Right kidney (tissue), 1 donor: ENCODE measurements at regions not wholly inside any gene's neighbourhood (a gene's known extent, or its start where the extent isn't known, plus 50 kb on each side); places are given as distances from the start of the nearest gene placed in this dataset.

ENCODE experiments used
- DNase-seq: peaks from one replicate; pipeline ENCODE4 v3.0.0-alpha.2; 2016

DNA sequence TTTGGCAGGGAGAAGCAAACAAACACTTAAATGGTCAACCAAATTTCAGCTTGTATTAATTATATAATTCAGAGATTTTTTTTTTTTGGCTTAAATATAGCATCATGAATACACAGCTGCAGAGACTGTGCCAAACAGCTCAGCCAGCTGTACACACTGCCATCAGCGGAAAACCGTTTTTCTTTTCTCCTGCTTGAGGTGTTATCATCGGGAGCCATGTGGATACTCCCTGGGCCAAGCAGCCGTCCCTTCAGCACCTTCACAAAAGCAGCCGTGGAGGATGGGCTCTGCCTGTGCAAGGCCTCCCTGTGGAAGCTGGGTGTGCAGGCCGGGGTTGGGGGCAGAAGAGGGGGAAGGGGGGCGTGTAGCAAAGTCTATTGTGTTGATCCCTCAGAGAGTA is 85.0 kb downstream of the NUF2 start:
- DNase-seq = no peak

DNA sequence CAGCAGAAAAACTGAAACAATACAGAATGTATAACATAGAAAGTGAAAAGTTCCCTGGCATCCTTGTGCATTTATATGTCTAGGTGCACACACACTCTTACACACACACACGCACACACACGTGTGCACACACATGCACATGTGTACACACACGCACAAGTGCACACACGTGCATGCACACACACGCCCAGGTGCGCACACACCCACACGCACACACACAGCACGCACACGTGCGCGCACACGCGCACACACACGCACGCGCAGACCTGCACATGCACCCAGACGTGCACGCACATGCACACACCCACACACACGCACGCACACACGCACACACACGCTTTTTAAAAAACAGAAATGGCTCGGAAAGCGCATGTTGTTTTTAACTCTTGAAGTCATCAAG is 86.5 kb downstream of the NUF2 start:
- no peak for DNase-seq

DNA sequence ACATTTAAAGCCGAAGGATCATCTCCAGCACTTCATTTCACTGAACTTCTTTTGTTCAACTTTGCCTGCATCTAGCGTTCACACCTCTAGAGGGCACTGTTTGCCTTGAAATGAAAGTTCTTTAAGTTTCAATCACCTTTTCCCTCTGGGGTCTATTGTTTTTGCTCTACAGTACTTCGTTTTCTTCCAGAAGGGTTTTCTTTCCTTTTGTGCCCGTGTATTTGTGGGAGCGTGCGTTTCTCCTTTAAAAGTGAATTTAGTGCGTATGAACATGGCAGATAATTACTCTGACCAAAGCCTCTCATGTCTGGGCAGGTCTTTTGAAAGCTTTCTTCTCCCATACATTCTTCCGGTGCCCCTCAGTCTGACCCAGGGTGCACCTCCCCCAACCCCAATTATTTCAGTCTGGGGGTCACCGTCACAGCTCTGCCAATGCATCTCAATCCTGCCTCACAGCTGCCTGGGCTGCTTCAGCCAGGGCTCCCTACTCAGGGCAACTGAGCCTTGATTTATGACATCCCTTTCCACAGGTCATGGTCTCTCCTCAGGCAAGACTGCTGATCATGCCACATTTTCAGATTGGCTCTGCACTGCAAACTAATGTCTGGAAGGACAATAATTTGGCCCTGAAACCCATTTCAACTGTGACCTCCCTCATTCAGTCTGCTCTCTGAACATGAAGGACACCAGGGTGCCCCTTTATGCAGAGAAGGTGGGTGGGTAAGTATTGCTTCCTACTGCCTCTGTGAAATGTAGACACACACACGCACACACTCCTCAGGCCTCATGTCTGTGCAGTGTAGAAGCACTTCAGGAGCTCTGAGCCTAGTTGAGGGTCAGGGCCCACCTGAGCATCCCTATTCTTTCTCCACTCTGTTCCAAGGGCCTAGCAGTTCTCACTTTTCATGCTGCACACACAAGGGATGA is 88.6 kb downstream of the NUF2 start:
- peak; percentile 61 for DNase-seq

DNA sequence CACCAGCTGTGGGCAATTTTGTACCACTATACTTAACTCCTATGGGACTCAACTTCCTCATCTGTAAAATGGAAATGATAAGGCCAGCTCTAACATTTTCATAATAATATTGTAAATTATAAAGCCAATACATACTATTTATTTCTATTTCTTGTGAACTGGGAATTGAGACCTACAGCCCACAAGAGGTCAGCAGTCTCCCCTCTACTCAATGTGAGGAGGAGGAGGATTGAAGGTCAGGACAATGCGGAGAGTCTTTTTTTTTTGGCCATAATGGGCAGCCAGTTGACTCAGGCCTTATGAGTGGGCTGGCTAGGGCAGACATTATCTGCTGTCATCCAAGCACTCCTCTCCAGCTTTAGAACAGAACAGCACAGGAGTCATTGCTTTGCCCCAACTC is 90.5 kb downstream of the NUF2 start:
- DNase-seq = no peak

DNA sequence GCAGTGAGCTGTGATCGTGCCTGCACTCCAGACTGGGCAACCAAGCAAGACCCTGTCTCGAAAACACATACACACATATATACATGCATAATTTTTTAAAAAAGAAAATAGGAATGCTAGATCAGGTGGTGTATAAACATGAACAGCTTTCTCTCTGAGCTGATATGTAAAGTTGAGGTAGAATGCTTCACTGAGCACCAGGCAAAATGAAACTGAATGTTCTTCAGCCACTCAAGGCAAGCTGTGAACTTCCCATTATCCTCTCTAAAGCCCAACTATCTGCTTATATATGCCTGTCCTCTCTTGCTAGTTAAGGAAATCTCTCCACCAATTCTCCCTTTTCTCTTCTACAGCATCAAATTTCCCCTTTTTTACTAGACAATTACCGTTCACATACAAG is 93.0 kb downstream of the NUF2 start:
- DNase-seq = no peak

DNA sequence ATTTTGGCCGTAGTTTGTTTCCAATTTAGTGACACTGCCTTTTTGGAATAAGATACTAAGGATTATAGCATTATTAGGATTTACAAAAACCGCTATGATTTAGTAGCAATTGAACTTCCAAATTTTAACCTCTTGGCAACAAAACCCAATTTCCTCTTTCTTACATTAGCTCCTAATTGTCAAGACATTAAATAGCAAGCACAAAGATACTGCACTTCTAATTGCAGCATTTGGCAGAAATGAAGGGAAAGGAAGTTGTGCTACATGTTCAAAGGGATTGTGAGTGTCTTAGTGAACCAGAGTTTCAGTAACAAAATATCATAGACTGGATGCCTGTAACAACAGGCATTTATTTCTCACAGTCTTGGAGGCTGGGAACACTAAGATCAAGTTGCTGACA is 99.9 kb downstream of the NUF2 start:
- DNase-seq = no peak

DNA sequence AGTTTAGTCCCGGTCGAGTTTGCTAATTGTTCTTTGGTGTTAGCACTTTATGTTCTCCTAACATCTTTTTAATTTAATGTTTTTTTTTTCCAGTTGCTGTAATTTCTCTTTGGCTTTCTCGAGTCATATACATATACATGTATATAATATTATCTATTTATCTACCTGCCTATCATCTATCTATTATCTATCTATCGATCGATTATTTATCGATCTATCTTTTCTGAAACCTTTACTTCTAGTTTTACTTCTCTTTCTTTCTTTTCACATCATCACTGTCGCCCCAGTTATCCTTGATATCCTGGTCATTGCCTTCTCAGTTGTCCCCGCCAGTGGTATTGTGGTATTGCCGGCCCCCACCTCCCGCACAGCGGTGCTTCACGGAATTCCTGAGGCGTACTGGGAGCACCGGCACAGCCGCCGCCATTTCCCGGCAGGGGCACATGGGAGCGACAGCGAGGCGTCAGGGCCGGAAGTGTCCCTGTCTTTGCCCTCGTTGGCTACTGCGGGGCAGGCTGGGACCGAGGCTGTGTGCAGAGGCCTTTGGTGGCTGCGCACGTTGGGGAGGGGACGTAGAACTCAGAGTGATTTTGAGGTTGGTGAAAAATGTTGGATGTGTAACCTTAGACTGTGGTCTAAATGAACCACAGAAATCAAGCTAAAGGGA is 101.1 kb downstream of the NUF2 start:
- no peak for DNase-seq

DNA sequence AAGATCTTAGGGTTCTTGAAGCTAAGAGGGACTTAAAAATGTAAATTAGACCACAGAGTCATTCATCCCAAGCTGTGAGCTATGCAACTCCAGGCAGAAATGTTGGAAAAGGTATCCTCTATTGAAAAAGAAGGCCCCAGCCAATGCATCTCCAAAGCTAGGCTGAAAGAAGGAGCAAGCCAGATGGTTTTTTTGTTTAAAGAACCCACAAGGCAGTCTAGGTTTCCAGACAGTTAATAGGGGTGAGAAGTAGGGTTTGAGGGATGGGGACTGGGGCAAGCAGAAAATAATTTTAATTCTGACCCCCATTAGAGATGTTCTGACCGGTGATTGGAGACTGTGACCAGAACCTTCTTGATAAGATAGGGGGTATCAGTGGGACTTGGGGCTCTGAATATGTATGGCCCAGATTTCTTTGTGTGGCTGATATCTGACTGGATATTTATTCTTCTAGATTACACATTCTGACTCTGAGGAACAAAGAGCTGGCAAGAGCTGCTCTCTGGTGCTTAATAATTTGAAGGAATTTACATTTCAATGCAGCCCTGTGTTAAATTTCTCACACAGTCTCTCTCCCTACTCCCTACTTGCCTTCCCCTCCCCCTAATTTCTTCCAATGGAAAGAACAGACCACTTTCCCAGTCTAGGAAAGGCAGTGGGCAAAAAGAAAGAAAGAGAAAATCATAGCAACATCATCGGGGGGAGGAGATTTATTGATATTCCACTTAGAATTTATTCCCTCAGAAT is 104.9 kb downstream of the NUF2 start:
- DNase-seq = no peak

DNA sequence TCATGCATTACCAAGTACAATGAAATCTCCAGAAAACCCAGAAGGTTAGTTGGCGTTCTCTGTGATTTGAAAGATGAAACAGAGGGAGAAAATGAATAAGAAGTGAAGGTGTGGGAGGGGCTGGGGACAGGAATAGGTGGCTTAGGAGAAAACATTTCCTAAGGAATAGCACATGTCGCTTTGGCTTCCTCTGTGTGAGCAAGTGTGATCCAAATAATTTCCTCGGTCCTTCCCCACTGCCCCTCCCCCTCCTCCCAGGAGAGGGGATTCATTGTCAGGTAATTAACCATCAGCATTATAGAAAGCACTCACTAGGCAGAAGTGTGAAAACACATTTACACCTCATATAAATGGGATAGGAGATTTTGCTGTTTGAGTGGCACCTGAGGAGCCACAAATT is 105.5 kb downstream of the NUF2 start:
- DNase-seq = no peak

DNA sequence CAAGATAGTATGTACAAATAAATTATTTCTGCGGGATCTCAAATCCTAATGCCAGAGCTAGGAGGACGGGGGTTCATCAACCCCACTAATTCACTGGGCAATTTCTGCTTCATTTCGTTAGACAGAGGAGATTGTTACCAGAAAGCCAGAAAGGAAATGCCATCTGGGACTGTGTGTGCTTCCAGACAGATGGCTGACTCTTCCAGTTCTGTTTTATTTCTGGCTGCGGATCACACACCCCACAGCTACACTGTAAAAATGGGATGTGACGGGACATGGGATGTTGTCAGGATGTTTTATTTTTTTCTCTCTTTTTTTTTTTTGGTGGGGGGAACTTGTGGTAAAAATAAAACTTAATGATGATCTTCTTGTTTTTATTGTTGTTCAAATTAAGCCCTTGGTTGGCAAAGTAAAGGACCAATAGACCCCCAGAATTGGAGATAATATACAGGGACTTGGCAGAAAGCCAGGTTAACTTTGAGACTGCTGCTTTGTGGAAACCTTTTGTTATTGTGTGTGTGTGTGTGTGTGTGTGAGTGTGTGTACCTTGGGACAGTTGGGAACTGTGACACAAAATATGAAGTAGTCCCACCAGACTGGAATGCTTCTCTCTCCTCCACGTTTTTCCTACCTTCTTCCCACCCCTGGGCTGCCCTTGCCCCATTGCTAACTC is 114.5 kb downstream of the NUF2 start:
- DNase-seq = no peak

DNA sequence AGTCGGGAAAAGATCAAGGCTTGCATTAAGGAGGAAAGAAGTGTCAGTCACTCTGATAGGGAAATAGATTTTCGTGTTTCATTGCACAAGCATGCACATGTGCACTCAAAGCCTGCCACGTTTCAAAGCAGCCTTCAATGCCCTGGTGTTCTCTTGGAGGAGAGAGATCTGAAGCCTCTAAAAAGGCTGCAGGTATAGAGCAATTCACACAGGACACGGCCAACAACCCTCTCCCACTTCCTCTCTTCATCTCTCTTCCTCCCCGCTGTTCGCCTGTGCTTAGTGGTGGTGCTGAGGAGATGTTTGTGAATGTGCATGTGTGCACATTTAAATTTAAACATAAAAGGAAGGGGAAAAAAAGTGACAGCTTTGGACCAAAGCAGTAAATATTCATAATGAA is 117.7 kb downstream of the NUF2 start:
- DNase-seq = no peak

DNA sequence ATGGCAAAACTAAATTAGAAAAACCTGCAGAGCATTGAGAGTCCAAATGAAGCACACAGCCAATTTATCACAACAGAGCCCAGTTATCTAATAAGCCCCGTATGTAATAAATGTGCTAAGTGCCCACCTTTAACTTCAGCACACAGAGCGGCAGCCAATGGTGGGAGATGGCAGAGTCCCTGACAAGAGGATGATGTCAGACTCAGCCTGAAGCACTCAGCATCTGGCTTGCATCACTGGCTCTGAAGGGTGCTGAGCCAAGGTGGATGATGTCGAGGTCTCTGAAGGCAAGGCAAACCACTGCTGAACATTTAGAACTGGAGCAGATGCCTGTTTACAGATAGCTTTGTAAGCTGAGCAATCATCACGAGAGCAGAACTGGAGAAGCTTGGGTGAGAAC is 118.3 kb downstream of the NUF2 start:
- no peak for DNase-seq

DNA sequence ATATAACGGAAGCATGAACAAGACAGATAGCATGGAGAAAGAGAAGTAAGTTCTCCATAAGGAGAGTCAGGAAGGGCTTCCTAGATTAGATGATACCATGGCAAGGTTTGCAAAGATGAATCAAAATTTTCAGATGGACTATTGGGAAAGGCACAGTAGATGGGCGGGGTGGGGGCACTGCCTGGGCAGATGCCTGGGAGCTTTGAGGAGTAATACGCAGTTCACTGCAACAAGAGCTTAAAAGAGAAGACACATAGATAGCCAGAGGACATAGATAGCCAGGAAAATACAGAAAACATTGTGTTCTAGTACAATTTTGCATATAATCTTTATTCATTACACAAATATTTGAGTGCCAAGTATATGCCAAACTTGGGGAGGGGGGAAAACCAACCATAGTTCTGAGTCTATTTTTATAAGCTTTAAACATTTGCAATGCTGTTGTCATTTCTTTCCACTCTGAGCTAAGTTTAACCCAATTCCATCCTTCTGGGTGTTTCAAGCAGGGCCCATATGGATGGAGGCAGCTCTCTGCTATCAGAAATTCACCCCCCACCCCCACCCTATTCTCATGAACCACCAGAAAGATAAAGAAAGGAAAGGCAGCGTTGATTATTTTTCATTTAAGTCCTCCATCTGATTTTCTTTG is 120.6 kb downstream of the NUF2 start:
- no peak for DNase-seq

DNA sequence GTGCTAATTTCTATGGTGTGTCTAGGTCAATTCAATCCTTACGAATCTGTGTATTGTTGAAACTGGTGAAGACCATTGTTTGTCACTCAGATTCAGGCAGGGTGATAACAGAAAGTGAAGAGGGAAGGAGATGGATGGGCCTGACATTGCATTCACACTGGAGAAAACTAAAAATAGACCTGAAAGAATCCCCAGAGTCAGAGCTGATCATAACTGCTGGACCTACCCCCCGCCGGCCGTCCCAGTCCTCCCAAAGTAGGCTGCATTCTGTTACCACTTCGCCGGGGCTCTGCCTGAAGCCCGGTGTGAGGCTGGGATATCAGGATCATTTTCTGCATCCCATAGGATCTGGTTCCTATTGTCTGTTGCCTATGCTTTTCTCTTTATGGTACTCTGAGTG is 121.1 kb downstream of the NUF2 start:
- no peak for DNase-seq

DNA sequence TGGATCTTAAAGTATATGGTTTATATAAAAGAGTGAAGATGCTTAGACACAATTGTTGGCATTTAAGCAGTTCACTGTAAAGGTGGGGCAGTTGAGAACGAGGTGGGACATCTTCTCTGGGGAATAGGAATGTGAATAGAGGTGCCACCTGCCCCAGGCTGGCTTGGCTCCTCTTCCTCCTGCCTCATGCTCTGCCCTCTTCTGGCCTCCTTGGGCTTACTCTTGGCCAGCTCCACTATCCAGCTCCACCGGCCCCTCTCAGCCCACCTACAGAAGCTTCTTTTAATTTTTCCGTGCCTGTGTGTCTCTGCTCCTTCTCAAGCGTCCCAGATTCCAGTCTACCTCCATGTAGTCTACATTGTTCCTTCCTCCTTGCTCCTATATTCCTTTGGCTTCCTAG is 122.1 kb downstream of the NUF2 start:
- no peak for DNase-seq

DNA sequence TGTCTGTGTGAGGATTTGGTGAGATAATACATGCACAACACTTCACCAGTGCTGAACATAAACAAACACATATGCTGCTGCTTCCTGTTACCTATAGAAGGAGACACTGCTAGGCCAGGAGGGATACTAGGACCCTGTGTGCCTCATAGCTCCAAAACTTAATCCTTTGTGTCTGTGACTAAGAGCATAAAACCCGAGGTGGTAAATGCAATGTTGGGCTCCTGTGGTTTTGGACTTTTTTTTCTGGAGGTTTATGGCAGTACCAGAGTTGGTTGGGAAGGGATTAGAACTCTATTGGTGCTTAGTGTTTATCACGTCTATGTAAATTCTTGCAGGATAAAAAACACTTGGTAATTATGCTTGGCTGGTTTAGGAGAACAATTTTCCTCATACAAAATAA is 122.9 kb downstream of the NUF2 start:
- no peak for DNase-seq

DNA sequence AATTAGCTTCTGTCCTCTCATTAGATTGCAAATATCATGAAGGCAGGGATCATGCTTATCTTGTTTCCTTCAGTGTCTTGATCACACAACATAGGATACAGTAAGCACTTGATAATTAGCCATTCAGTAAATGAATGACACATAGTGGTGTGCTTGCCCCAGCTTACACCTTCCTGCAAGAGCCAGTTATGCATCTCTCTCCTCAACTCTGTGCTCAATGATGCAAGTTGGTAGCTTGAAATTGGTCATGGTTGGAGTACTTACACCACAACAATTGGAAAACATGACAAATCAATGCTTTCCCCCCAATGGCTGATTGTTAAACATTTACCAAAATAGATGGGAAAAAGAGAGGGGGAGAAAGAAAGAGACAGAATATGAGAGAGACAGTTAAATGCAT is 129.2 kb downstream of the NUF2 start:
- no peak for DNase-seq

DNA sequence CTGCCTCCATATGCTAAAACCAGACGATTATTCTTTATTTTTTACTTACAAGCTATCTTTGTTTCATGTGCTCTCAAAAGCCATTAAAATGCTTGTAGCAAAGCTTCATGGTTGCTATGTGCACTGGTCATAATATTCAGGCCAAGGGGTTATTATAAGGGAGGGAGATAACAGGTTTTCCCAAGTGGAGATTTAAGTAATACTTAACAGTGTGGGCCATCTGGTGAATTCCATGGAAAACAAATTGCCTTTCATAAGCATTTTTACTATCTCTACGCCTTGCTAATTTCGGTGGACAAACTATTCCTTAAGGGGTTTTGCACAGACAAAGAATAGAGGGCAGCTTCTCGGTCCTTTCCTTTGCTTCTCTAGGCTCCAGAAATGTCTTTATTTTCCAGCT is 137.8 kb downstream of the NUF2 start:
- DNase-seq = no peak

DNA sequence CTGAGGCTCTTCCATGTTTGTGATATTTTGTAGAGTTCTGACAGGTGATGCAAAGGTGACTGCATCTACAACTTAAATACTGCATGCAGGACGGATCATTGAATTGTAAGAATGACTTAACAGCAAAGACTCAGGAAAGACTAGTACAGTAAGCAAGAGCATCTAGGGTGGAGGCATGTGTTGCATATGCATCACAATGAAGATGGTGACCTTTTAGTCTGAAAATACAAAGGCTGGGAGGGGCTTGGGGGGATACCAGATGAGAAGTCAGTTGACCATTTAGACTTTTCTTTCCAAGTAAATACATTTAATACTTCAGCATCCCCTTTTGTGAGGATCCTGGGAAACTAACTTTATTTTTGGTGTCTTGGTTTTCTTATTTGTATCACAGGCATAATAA is 145.5 kb downstream of the NUF2 start:
- no peak for DNase-seq

DNA sequence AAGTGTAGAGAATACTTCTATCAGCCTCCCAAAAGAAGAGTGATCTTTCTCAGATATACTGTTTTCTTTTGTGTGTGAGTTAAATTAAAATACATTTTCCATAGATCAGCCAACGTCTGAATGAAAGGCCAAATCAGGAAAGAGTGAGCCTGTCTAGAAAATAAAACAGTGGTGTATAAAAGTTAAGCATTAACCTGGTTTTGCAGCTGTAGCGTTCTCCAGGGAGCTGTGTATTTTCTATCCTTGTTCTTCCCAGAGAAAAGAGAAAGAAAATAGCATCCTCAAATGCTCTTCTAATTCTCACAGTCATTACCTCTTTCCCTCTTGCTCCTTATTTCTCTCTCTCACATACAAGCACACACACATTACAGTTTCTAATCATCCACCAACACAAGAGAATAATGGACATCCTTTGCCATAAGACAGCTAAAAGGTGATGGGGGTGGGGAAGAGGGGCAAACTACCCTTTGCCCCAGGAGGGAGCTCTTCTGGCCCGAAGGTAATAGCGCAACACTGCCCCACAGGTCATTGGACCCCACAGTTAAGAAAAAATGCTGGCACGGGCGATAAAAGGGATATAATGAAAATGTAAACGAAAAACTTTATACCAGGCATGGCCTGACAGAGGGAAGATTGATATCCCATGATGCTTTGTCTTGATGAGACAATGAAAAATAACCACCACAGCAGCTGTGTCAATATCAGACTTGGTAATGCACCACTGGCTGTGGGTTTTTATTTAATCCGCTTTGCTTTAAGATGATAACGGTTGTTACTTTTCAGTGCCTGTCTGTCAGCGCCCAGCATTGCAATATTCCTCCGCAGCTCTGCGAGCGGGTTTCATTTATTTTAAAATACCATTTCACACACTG is 150.3 kb downstream of the NUF2 start:
- peak; percentile 25 for DNase-seq

DNA sequence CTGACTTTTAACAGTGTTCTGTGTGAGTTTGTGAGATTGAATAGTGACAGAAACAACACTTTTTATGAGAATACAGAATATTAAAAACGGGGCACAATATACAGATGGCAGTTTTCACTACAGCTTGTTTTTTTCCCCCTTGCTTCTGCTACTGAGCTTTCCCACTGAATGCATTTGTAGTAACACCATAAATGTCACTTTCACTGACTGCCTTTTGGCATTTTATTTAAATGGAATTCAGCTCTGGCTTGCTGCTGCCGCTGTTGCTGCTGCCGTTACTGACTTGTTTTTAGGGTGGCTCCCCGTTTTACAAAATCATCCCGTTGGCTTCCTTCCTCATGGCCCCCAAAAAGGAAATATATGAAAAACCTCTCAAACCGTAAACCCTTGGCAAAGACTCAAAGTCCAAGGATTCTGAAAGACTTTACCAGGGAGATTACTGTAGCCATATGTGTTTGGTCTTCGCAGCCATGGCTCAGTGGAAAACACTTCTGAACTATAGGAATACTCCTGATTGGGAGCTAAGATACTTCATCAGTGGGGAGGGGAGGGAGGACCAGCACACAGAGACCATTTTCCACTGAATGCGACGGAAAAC is 151.0 kb downstream of the NUF2 start:
- peak; percentile 16 for DNase-seq
